SK-N-SH (cell line): ENCODE measurements at regions not wholly inside any gene's neighbourhood (a gene's known extent, or its start where the extent isn't known, plus 50 kb on each side); places are given as distances from the start of the nearest gene placed in this dataset.

Source experiments
- CTCF ChIP-seq: fragments of 200-600 bp; sonication (generic); IDR thresholded peaks from 2 replicates; pipeline ENCODE4 v1.6.1; 2017; ENCODE audit warnings: antibody characterized with exemption, mild to moderate bottlenecking, moderate library complexity
- EP300 ChIP-seq, 2 experiments: IDR thresholded peaks; 2 replicates each; pipeline versions ENCODE4 v1.4.0 to v1.6.1; 2012; ENCODE audit warnings: borderline replicate concordance in 1 of 2, low read depth in 1 of 2, low read length in 1 of 2
- MAX ChIP-seq: IDR thresholded peaks from 2 replicates; pipeline ENCODE4 v1.4.0; 2012; ENCODE audit warnings: low read depth
- MXI1 ChIP-seq: IDR thresholded peaks from 2 replicates; pipeline ENCODE4 v1.6.1; 2012; ENCODE audit warnings: mild to moderate bottlenecking, low read depth, low read length, improper control_type of control experiment
- RCOR1 ChIP-seq: fragments of 150-350 bp; IDR thresholded peaks from 2 replicates; pipeline ENCODE4 v1.6.1; 2017; ENCODE audit warnings: antibody characterized with exemption, low read length
- YY1 ChIP-seq: IDR thresholded peaks from 2 replicates; pipeline ENCODE4 v1.4.0; 2012; ENCODE audit warnings: low read depth, mild to moderate bottlenecking
- TF ChIP-seq, protein P1 (sequence below): IDR thresholded peaks from 2 replicates; pipeline ENCODE4 v1.4.0; 2012; ENCODE audit warnings: low read depth, borderline replicate concordance
- TF ChIP-seq, protein P2 (sequence below): IDR thresholded peaks from 2 replicates; pipeline ENCODE4 v1.6.1; 2012; ENCODE audit warnings: mild to moderate bottlenecking, low read depth, low read length, moderate library complexity

GRCh38 chr19:27745978-27746542, 1466.9 kb downstream of the UQCRFS1 start:
- TF ChIP-seq MAX (no peak), MXI1 (no peak), CTCF (no peak), RCOR1 (no peak), EP300 (IDR thresholded peaks at IDR 0.05; ENCODE audit: borderline replicate concordance in 1 of 2, low read depth in 1 of 2, low read length in 1 of 2) (no peak), YY1 (no peak)
- TF ChIP-seq, protein P1, sequence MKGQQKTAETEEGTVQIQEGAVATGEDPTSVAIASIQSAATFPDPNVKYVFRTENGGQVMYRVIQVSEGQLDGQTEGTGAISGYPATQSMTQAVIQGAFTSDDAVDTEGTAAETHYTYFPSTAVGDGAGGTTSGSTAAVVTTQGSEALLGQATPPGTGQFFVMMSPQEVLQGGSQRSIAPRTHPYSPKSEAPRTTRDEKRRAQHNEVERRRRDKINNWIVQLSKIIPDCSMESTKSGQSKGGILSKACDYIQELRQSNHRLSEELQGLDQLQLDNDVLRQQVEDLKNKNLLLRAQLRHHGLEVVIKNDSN, result no peak
- TF ChIP-seq, protein P2, sequence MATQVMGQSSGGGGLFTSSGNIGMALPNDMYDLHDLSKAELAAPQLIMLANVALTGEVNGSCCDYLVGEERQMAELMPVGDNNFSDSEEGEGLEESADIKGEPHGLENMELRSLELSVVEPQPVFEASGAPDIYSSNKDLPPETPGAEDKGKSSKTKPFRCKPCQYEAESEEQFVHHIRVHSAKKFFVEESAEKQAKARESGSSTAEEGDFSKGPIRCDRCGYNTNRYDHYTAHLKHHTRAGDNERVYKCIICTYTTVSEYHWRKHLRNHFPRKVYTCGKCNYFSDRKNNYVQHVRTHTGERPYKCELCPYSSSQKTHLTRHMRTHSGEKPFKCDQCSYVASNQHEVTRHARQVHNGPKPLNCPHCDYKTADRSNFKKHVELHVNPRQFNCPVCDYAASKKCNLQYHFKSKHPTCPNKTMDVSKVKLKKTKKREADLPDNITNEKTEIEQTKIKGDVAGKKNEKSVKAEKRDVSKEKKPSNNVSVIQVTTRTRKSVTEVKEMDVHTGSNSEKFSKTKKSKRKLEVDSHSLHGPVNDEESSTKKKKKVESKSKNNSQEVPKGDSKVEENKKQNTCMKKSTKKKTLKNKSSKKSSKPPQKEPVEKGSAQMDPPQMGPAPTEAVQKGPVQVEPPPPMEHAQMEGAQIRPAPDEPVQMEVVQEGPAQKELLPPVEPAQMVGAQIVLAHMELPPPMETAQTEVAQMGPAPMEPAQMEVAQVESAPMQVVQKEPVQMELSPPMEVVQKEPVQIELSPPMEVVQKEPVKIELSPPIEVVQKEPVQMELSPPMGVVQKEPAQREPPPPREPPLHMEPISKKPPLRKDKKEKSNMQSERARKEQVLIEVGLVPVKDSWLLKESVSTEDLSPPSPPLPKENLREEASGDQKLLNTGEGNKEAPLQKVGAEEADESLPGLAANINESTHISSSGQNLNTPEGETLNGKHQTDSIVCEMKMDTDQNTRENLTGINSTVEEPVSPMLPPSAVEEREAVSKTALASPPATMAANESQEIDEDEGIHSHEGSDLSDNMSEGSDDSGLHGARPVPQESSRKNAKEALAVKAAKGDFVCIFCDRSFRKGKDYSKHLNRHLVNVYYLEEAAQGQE, result no peak
